Kidney epithelial cell (primary cell): ENCODE measurements at regions not wholly inside any gene's neighbourhood (a gene's known extent, or its start where the extent isn't known, plus 50 kb on each side); places are given as distances from the start of the nearest gene placed in this dataset.
A peak's percentile ranks its signal among the peaks of the same experiment; 100 is the strongest.

Source experiments
- DNase-seq: peaks from one replicate; pipeline ENCODE4 v3.0.0-alpha.2; 2010; ENCODE audit warnings: low read depth
- H3K27me3 ChIP-seq: 2 replicates; pipeline ENCODE4 v1.6.0; 2011; ENCODE audit warnings: low read length; ENCODE audit not compliant: control insufficient read depth, insufficient read depth
- H3K36me3 ChIP-seq: 2 replicates; pipeline ENCODE4 v1.5.1; 2011; ENCODE audit warnings: low read length; ENCODE audit not compliant: control insufficient read depth, insufficient read depth
- H3K4me3 ChIP-seq: 2 replicates; pipeline ENCODE4 v1.5.1; 2011; ENCODE audit warnings: low read depth, mild to moderate bottlenecking, control low read depth, low read length
- TF ChIP-seq, protein P1 (sequence below): IDR thresholded peaks from 2 replicates; pipeline ENCODE4 v1.5.1; 2011; ENCODE audit warnings: mild to moderate bottlenecking, moderate library complexity, low read length, control low read depth, inconsistent platforms; ENCODE audit not compliant: insufficient read depth, poor library complexity, severe bottlenecking

DNA sequence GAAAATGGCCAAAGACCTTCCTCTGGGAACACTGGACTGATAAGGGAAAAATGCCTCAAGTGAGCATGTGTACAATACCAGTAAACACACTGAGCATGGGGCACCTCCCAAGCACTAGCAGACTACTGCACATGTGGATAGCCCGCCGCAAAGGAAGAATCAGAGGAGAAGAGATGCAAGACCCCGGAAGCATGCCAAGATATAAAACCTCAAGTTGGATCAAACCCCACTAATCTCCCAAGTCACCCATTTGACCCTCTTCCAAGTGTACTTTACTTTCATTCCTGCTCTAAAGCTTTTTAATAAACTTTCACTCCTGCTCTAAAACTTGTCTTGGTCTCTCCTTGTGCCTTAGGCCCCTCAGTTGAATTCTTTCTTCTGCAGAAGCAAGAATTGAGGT lies 121.1 kb upstream of the PLAAT1 start:
- Histone ChIP-seq H3K4me3 (no peak overlapping the region), H3K36me3 (no peaks in the 10 kb centered on the region), H3K27me3 (no peaks in the 10 kb centered on the region)
- TF ChIP-seq, protein P1, sequence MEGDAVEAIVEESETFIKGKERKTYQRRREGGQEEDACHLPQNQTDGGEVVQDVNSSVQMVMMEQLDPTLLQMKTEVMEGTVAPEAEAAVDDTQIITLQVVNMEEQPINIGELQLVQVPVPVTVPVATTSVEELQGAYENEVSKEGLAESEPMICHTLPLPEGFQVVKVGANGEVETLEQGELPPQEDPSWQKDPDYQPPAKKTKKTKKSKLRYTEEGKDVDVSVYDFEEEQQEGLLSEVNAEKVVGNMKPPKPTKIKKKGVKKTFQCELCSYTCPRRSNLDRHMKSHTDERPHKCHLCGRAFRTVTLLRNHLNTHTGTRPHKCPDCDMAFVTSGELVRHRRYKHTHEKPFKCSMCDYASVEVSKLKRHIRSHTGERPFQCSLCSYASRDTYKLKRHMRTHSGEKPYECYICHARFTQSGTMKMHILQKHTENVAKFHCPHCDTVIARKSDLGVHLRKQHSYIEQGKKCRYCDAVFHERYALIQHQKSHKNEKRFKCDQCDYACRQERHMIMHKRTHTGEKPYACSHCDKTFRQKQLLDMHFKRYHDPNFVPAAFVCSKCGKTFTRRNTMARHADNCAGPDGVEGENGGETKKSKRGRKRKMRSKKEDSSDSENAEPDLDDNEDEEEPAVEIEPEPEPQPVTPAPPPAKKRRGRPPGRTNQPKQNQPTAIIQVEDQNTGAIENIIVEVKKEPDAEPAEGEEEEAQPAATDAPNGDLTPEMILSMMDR = no peak
- DNase-seq = no peak

DNA sequence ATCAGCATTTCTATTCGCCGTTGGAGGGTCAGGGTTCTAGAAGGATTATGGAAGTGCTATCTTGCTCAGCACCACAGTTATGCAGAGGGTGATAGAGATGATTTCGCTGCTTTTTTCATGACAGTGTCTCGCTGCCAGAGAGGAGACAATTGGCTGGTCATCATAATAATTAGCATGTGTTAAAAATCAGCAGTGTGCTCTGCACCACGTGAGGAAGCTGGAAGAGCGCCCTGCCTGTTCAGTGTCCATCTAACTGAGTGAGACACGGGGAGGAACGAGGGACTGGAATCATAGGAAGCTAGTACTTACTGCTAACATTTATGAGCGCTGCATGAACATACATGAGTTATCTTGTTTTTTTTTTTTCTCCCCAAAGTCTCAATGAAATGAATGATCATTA lies 116.2 kb upstream of the PLAAT1 start:
- H3K27me3 ChIP-seq = no peaks in the 10 kb centered on the region

DNA sequence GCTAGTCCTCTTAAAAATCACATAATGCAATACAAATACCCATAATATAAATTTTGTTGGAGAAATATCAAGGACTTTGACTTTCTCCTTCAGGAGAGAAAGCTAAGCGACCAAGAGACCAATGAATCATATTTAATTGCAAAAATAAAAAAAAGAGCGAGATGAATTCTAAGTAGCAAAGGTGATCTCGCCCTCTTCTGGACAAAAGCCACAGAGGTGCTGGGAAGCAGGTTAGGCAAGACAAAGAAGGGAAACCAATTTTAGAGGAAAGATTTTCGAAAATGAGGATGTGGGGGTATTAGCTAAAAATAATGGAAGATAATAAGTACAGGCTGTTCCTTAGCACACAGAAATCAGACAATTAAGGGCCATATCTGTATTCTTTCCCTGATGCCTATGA lies 111.4 kb upstream of the PLAAT1 start:
- DNase-seq = no peak
- Histone ChIP-seq H3K27me3 (no peaks in the 10 kb centered on the region), H3K36me3 (no peaks in the 10 kb centered on the region), H3K4me3 (no peak overlapping the region)
- TF ChIP-seq, protein P1 = peak; percentile 14

More for the DNA sequence above, 116.2 kb upstream of the PLAAT1 start:
- no peak for DNase-seq
- Histone ChIP-seq H3K36me3 (no peaks in the 10 kb centered on the region), H3K4me3 (no peak overlapping the region)
- TF ChIP-seq, protein P1 = no peak

DNA sequence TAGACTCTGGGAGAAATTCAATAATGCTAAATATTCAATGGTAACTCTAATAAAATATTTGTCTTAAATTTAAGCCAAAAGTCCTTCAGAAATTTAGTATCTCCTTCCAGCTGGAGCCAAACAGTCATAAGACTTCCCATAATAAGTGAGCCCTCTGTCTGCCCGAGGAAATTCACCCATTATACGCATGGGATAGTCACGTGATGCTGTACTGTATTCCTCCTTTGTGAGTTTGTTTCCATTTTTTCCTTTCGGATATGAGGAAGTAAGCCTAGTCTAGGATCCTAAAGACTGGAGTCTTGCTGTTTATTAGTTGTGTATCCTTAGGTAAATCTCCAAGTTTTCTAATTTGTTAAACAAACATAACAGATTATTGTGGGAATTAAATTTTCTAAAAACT lies 110.4 kb upstream of the PLAAT1 start:
- H3K36me3 ChIP-seq = no peaks in the 10 kb centered on the region
- no peak overlapping the region for H3K4me3 ChIP-seq
- TF ChIP-seq, protein P1 = no peak
- no peaks in the 10 kb centered on the region for H3K27me3 ChIP-seq
- no peak for DNase-seq

DNA sequence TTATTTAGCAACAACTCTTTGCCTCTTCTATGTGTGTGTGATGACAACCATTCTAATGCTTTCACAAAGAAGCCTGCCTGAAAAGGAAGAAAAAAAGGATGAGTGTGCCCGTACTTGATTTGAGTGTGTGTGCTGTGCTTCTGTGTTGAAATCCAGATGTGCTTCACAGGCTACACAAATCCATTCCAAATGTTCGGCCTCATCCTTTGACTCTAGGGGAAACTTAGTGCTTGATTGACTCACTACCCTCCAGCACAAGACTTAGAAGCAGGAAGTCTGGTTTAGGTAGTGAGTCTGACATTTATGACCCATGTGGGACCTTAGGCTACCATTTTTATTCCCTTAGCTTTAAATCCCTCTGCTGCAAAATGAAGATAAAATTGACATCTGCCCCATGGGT lies 108.8 kb upstream of the PLAAT1 start:
- DNase-seq = no peak
- no peaks in the 10 kb centered on the region for H3K27me3 ChIP-seq
- TF ChIP-seq, protein P1 = no peak

DNA sequence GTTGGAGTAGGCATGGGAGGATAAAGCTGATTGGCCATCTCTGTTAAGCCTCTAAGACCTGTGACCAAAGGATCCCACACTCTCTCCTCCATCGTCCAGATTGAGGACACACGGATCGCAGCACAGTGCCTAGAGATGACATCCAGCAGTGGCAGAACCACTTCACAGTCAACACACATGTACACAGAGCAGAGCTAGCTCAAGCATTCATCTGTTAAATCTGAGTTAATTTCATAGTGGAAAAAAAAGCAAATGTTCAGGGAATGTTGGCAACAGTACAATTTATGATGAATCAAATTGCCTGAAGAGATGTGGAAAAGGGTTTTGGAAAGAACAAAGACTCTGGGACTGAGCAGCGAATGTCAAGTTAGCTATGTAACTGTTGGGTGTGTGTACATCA lies 108.1 kb upstream of the PLAAT1 start:
- TF ChIP-seq, protein P1 = no peak
- DNase-seq = no peak
- H3K27me3 ChIP-seq = no peaks in the 10 kb centered on the region
- H3K36me3 ChIP-seq = no peaks in the 10 kb centered on the region
- no peak overlapping the region for H3K4me3 ChIP-seq

More for the DNA sequence above, 108.8 kb upstream of the PLAAT1 start:
- Histone ChIP-seq H3K4me3 (no peak overlapping the region), H3K36me3 (no peaks in the 10 kb centered on the region)
